ENCODE measurements at regions not wholly inside any gene's neighbourhood (a gene's known extent, or its start where the extent isn't known, plus 50 kb on each side); places are given as distances from the start of the nearest gene placed in this dataset.

DNA sequence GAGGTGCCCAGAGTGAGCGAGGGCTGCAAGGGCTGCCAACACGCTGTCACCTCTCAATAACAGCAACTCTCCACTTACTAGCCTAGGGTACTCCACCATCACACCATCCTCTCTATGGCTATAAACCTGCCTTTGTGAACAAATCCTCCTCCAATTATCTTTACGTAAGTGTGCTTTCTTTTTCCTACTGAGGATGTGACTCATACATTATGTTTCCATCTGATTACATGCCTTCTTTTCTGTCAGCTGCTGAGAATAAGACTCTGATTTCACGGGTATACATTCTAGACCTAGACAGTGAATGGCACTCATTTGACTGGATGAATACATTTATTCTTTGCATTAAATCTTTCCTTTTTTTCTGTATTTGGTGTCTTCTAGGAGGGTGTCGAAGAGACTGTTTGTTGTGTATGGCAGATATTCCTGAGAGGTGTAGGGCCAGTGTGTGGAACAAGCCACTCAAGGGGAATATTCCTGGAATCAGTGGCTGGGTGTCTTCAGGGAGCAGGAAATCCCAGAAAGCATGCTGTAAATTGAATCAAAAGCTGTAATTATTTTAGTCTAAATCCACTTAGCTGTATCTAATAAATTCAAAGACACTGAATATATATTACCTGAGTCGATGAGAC, 327.3 kb upstream of the TMTC1 start:
- peaks cover 4% of the 10 kb centered on the region for H3K9me3 Mint-ChIP-seq
- H3K36me3 Mint-ChIP-seq = no peaks in the 10 kb centered on the region

DNA sequence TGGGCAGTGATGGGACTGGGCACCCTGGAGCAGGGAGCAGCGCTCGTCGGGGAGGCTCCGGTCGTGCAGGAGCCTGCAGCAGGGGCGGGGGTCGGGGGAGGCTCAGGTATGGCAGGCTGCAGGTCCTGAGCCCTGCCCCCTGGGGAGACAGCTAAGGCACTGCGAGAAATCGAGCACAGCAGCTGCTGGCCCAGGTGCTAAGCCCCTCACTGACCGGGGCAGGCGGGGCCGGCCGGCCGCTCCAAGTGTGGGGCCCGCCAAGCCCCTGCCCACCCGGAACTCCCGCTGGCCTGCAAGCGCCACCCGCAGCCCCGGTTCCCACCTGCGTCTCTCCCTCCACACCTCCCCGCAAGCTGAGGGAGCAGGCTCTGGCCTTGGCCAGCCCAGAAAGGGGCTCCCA, 326.8 kb upstream of the TMTC1 start:
- Mint-ChIP-seq H3K9me3 (peaks cover 4% of the 10 kb centered on the region), H3K27ac (no peak overlapping the region), H3K4me3 (no peak overlapping the region), H3K27me3 (no peaks in the 10 kb centered on the region), H3K36me3 (no peaks in the 10 kb centered on the region), H3K4me1 (ENCODE audit: unreplicated experiment) (no peaks in the 10 kb centered on the region)
- TF ChIP-seq, protein P1, sequence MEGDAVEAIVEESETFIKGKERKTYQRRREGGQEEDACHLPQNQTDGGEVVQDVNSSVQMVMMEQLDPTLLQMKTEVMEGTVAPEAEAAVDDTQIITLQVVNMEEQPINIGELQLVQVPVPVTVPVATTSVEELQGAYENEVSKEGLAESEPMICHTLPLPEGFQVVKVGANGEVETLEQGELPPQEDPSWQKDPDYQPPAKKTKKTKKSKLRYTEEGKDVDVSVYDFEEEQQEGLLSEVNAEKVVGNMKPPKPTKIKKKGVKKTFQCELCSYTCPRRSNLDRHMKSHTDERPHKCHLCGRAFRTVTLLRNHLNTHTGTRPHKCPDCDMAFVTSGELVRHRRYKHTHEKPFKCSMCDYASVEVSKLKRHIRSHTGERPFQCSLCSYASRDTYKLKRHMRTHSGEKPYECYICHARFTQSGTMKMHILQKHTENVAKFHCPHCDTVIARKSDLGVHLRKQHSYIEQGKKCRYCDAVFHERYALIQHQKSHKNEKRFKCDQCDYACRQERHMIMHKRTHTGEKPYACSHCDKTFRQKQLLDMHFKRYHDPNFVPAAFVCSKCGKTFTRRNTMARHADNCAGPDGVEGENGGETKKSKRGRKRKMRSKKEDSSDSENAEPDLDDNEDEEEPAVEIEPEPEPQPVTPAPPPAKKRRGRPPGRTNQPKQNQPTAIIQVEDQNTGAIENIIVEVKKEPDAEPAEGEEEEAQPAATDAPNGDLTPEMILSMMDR (conservative IDR thresholded peaks at IDR 0.05) = no peak
- DNase-seq (ENCODE audit: extremely low spot score, unreplicated experiment) = no peak

More for the DNA sequence above, 327.3 kb upstream of the TMTC1 start:
- Mint-ChIP-seq H3K4me3 (no peak overlapping the region), H3K27ac (no peak overlapping the region), H3K4me1 (ENCODE audit: unreplicated experiment) (no peaks in the 10 kb centered on the region), H3K27me3 (no peaks in the 10 kb centered on the region)
- TF ChIP-seq, protein P1 (conservative IDR thresholded peaks at IDR 0.05) = no peak
- no peak for DNase-seq (ENCODE audit: extremely low spot score, unreplicated experiment)

DNA sequence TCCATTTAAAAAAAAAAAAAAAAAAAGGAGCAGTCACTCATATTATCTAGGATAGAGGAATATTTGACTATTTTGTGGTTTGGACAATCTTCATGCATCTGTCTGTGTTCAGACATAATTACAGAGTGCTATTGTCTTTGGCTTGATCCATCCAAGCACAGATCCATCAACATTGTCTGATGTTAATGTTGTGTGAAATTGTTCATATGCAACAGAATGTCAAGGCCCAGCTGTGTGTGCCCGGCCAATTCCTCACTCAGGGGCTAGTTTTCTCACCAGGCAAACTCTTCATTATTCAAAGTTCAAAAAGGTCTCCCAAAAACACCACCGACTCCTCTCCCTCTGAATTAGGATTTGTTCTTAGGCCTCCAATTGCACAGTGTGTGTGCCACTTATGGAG, 324.9 kb upstream of the TMTC1 start:
- DNase-seq (ENCODE audit: extremely low spot score, unreplicated experiment) = no peak
- peaks cover 4% of the 10 kb centered on the region for H3K9me3 Mint-ChIP-seq
- no peaks in the 10 kb centered on the region for H3K4me1 Mint-ChIP-seq (ENCODE audit: unreplicated experiment)
- H3K4me3 Mint-ChIP-seq = no peak overlapping the region
- TF ChIP-seq, protein P1 (conservative IDR thresholded peaks at IDR 0.05) = no peak
- no peaks in the 10 kb centered on the region for H3K36me3 Mint-ChIP-seq
- H3K27me3 Mint-ChIP-seq = no peaks in the 10 kb centered on the region
- no peak overlapping the region for H3K27ac Mint-ChIP-seq

DNA sequence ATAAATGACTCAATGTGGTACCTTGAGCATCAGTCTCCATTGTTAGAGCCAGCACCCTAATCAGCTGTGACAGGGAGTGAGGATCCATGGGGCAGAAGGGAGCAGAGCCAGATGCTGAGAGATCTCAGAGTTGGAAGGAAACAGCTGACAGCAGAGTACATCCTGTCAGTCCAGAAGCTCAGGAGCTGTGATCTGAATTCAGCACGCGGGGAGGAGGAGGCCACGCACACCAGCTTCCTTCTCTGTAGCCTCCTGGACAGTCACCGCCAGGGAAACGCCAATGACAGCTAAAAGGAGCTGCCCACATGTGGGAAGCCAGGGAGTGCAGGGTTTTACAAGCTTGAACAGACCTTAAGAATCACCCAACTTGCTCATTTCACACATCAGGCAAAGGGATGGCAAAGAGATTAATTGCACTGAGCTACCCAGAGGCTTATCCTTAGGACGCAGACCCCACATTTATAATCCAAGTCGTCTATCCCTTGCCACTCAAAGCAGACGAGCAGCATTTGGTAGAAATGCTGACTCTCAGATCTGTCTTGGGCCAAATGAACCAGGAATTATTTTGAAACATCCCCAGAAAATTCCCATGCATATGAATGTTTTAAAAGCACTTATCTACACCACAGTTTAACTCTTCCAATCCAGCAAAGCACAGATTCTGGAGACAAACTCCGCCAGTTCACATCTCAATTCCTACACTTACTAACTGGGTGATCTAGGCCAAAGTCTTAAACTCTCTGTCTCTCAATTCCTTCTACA, 322.6 kb upstream of the TMTC1 start:
- Mint-ChIP-seq H3K9me3 (peaks cover 4% of the 10 kb centered on the region), H3K4me1 (ENCODE audit: unreplicated experiment) (no peaks in the 10 kb centered on the region), H3K36me3 (no peaks in the 10 kb centered on the region), H3K27ac (no peak overlapping the region), H3K4me3 (no peak overlapping the region), H3K27me3 (no peaks in the 10 kb centered on the region)
- TF ChIP-seq, protein P1 (conservative IDR thresholded peaks at IDR 0.05) = no peak
- DNase-seq (ENCODE audit: extremely low spot score, unreplicated experiment) = no peak

DNA sequence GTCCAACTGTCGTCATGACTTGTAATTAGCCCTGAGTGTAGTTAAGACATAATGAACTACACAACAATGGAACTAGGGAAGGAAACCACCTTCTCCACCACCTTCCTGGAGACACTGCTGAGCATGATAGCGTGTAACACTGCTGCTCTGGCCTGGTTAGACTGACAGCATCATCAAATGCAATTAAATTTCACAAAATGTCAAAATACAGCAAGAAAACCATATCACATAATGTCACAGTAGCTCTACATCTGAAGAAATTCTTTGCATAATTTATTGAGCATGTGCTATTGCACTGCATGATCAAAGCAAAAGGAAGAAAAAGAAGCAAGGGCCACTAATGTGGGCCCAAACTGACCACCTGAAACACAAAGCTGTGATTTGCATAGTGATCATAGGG, 321.8 kb upstream of the TMTC1 start:
- Mint-ChIP-seq H3K4me1 (ENCODE audit: unreplicated experiment) (no peaks in the 10 kb centered on the region), H3K9me3 (no peaks in the 10 kb centered on the region), H3K27me3 (no peaks in the 10 kb centered on the region), H3K4me3 (no peak overlapping the region), H3K36me3 (no peaks in the 10 kb centered on the region), H3K27ac (no peak overlapping the region)
- no peak for DNase-seq (ENCODE audit: extremely low spot score, unreplicated experiment)
- TF ChIP-seq, protein P1 (conservative IDR thresholded peaks at IDR 0.05) = no peak
